Right cardiac atrium (tissue), 5 donors: ENCODE measurements at regions not wholly inside any gene's neighbourhood (a gene's known extent, or its start where the extent isn't known, plus 50 kb on each side); places are given as distances from the start of the nearest gene placed in this dataset.

Experiments
- ATAC-seq, 2 donors: fragments of 200-7000 bp; cut with Tn5 transposase; one replicate each; pipeline versions ENCODE4 v1.8.0 to v1.9.1; 2020; ENCODE audit warnings: moderate library complexity in 2 of 2, mild to moderate bottlenecking in 1 of 2
- DNase-seq, 3 donors: peaks; one replicate each; pipeline ENCODE4 v3.0.0-alpha.2; 2020
- H3K27ac ChIP-seq: one replicate; pipeline ENCODE4 v1.5.1; 2013; ENCODE audit warnings: mild to moderate bottlenecking, low read length, control low read depth, moderate library complexity
- H3K27me3 ChIP-seq: one replicate; pipeline ENCODE4 v1.6.1; 2013; ENCODE audit not compliant: control insufficient read depth, insufficient read depth
- H3K4me1 ChIP-seq: one replicate; pipeline ENCODE4 v1.6.1; 2013; ENCODE audit warnings: low read length; ENCODE audit not compliant: control insufficient read depth, insufficient read depth
- H3K4me3 ChIP-seq: one replicate; pipeline ENCODE4 v1.5.1; 2013; ENCODE audit warnings: low read length, control low read depth
- H3K9me3 ChIP-seq: one replicate; pipeline ENCODE4 v1.6.1; 2013; ENCODE audit warnings: low read length; ENCODE audit not compliant: control insufficient read depth
- WGBS: extraction: QIAGEN DNeasy Blood & Tissue Kit; methylation state at CpG from one replicate; pipeline ENCODE4 v1.1.7; 2013; 5-methylcytosine and 5-hydroxymethylcytosine counted together
- intact Hi-C, 4 donors: fragments of 100-400 bp; cut with DNase I; formaldehyde crosslinking; loops; one replicate each; pipeline versions ENCODE4 v1.11.0 to v1.14.0; 2022 to 2023
- donor health status: healthy with polysubstance abuse.
- donor health status: DM: no; HTN: yes; CAD: no.
- donor health status: DM: no; HTN: no; CAD: no.
- donor health status: DM: no; HTN: yes; CAD: no; lungs with severe emphysema.
- donor health status: DM: yes; HTN: yes; CAD: no.

DNA sequence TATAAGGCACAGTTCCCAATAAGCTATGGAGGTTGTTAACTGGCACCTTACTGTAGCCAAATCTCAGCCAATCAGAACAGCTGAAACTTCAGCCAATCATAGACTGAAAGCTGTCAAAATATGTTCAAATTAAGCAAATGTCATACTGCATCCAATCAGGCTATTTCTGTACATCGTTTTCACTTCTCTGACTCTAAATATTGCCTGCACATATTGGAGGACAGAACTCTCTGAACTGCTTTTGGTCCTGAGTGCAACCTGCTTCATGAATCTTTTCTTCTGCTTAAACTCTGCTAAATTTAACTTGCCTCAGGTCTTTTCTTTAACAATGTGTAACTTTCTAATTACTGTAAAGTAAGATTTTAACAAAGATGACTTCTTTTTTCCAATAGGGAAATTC is 1198.9 kb upstream of the PCDH7 start:
- intact Hi-C loops = no loop called here

DNA sequence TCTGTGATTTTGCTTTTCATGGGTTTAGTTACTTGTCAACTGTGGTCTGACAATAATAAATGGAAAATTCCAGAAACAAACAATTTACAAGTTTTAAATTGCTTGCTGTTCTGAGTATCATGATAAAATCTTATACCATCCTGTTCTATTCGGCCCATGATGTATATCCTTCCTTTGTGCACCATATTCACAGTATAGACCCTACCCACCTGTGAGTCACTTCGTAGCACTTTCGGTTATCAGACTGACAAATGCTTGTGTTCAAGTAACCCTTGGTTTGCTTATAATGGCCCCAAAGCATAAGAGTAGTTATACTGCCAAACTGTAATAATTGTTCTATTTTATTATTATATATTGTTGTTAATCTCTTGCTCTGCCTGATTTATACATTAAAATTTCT is 1183.4 kb upstream of the PCDH7 start:
- intact Hi-C loops = no loop called here
- Histone ChIP-seq H3K4me3 (no peak overlapping the region), H3K4me1 (no peaks in the 10 kb centered on the region), H3K27me3 (no peaks in the 10 kb centered on the region), H3K9me3 (no peaks in the 10 kb centered on the region), H3K27ac (no peak overlapping the region)
- no peak for ATAC-seq
- 65% methylated on average over 3 of the region's 3 CpGs for WGBS
- DNase-seq = no peak

More for the DNA sequence above, 1198.9 kb upstream of the PCDH7 start:
- 75% methylated on average over 1 of the region's 1 CpG for WGBS
- H3K27ac ChIP-seq = no peak overlapping the region
- H3K4me3 ChIP-seq = no peak overlapping the region
- no peaks in the 10 kb centered on the region for H3K4me1 ChIP-seq
- H3K27me3 ChIP-seq = no peaks in the 10 kb centered on the region
- H3K9me3 ChIP-seq = no peaks in the 10 kb centered on the region
- no peak for ATAC-seq
- no peak for DNase-seq

DNA sequence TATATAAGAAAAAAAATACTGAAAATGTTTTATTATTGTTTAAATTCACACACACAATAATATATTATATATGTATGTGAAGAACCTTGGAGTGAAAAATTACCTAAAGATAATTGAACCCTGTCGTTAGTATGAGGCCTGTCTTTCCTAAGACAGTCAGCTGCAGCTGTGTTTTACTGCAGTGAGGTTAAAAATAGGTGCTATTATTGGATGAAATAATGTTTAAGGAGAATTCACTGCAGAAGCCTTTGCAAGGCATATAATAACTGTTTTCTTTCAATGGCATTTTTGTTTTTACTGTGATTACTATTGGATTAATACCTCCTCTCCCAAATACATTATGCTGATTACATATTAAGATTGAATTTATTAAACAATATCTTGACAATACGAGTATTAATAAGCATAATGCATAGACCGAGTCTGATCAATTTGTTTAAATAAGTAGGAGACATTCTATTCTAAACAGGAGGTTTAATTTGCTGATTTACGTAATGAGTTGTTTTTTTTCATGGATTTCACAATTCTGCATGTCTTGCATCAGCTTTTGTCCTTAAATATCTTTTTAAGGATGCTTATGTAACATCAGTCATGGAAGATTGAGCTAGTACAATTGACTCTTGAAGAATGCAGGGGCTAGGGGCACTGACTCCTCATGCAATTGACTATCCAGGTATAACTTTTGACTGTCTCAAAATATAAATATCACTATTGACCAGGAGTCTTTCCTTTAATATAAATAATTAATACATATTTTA is 1181.1 kb upstream of the PCDH7 start:
- DNase-seq = no peak
- intact Hi-C loops = no loop called here
- no peak overlapping the region for H3K27ac ChIP-seq
- no peaks in the 10 kb centered on the region for H3K9me3 ChIP-seq
- H3K4me1 ChIP-seq = no peaks in the 10 kb centered on the region
- WGBS = 68% methylated on average over 4 of the region's 4 CpGs
- ATAC-seq = no peak
- no peak overlapping the region for H3K4me3 ChIP-seq
- no peaks in the 10 kb centered on the region for H3K27me3 ChIP-seq

DNA sequence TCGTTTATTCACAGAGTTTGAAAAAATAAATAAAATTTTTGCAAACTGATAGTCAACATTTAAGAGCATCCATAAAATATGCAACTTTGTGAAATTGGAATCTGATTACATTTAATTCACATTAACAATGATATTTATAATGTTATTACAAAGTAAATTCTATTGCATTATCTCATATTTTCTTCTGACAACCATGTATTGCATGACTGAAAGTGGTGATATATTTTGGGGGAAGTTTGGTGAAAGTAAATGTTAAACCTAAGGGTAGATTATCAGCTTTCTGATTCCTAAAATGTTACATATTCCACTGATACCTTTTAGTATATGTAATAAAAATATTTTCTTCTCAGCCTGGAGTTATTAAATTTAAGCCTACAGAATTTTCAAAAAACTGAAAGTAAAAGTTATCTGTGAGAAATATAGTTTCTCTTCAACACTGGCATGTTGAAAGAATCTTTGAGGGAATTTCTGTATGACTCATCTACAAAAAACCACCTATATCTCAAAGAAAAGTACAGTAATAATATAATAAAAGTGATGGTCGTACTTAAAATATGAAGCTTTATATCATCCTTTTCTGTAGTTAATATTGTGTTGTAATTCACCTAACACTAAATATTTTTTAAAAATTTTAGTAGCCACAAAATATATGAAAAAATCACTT is 1179.6 kb upstream of the PCDH7 start:
- DNase-seq (no peak), ATAC-seq (no peak)
- Histone ChIP-seq H3K27ac (no peak overlapping the region), H3K4me3 (no peak overlapping the region), H3K27me3 (no peaks in the 10 kb centered on the region), H3K9me3 (no peaks in the 10 kb centered on the region), H3K4me1 (no peaks in the 10 kb centered on the region)
- intact Hi-C loops = no loop called here
- WGBS = 70% methylated on average over 2 of the region's 2 CpGs

DNA sequence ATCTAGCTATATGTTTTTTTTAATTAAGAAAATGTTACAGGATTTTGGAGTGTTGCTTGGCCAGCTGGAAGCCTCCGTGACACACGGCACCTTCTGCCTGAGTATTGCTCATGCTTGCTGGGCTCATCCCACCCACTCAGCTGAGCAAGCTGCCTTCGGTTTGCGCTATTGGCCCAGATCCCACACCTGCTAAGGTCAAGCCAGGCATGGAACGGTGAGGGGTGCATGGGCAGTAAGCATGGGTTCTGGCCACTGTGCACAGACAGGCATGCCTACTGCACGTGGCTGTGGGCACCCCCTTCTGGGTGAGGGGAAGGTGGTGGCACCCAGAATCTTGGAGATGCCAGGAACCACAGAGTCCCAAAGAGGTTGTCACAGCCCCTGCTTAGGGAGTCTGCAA is 1178.4 kb upstream of the PCDH7 start:
- ATAC-seq (no peak), DNase-seq (peak in 1 of 3 donors; percentile 36)
- no peaks in the 10 kb centered on the region for H3K4me1 ChIP-seq
- no peak overlapping the region for H3K4me3 ChIP-seq
- no peaks in the 10 kb centered on the region for H3K27me3 ChIP-seq
- 90% methylated on average over 6 of the region's 6 CpGs for WGBS
- H3K27ac ChIP-seq = no peak overlapping the region
- intact Hi-C loops = no loop called here
- no peaks in the 10 kb centered on the region for H3K9me3 ChIP-seq

DNA sequence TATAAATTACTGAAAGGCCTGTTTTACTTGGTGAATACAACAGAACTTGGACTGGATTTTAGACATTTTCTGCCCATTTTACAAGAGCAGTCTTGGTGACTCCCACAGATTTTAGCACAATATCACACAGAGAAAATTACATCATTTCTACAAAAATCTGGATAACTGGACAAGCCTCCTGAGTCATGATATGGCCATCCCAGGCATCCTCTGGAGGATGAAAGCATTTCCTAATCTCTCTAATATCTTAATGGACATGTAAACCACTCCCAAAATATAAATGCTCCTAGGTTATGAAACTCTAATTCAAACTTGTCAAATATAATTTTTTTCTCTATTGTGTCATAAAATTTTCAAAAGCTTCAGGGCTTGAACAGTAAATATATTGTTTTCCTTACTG is 1170.8 kb upstream of the PCDH7 start:
- H3K4me3 ChIP-seq = no peak overlapping the region
- H3K27me3 ChIP-seq = no peaks in the 10 kb centered on the region
- intact Hi-C loops = no loop called here
- ATAC-seq (no peak), DNase-seq (no peak)
- H3K27ac ChIP-seq = no peak overlapping the region
- H3K9me3 ChIP-seq = no peaks in the 10 kb centered on the region
- no peaks in the 10 kb centered on the region for H3K4me1 ChIP-seq

DNA sequence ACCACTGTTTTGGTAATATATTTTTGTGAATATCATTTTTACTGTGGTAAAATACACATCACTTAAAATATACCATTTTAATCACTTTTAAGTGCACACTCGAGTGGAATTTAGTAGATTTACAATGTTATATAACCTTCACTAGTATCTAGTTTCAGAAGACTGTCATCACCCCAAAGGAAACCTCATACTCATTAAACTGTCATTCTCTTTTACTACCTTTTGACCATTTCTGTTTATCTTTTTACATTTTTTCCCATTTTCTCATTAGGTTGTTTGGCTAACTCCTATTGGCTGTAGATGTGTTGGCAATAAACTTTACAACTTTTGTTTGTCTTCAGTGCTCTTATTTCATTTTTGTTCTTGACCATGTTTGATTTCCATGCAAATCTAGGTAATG is 1168.3 kb upstream of the PCDH7 start:
- H3K4me1 ChIP-seq = no peaks in the 10 kb centered on the region

DNA sequence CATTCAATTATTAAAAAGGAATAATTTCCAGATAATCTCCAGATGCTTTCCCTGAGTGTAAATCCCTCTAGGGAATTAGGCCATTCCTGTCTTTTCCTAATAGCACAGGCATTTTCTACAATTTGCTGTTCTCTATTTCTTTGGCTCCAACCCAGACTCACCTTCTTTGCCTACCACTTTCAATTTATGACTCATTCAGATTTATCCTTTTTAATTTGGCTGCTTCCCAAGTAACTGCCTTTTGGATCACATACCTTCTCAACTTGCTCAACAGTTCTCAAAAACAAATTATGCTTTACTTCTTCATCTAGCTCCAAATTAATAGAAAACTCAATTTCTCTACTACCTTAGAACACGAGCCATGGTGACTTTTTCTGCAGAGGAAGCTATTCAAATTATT is 1166.3 kb upstream of the PCDH7 start:
- Histone ChIP-seq H3K4me3 (no peak overlapping the region), H3K4me1 (no peaks in the 10 kb centered on the region), H3K27me3 (no peaks in the 10 kb centered on the region), H3K27ac (no peak overlapping the region), H3K9me3 (no peaks in the 10 kb centered on the region)
- no peak for ATAC-seq
- WGBS = 71% methylated on average over 1 of the region's 1 CpG
- no peak for DNase-seq
- intact Hi-C loops = no loop called here

More for the DNA sequence above, 1168.3 kb upstream of the PCDH7 start:
- 81% methylated on average over 1 of the region's 1 CpG for WGBS
- no peak for DNase-seq
- intact Hi-C loops = no loop called here
- Histone ChIP-seq H3K27me3 (no peaks in the 10 kb centered on the region), H3K9me3 (no peaks in the 10 kb centered on the region), H3K27ac (no peak overlapping the region), H3K4me3 (no peak overlapping the region)
- ATAC-seq = no peak

DNA sequence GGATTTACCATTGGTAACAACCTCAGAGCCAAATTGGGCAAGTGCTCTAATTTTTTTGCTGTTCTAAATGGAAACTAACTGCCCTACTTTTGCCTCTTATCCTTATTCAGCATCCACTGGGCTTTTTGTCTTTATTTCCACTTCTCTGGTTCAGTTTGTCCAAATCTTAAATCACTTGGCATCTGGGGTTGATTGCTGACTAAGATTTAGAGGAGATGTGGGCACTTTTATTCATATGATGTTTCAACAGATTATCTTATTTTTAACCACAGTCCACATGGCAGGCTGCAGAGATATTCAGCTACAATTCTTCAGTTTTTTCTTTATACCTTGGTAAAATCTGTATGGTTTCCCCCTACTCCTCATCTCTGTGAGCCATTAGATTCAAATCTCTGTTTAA is 1161.4 kb upstream of the PCDH7 start:
- Histone ChIP-seq H3K9me3 (no peaks in the 10 kb centered on the region), H3K27me3 (no peaks in the 10 kb centered on the region), H3K27ac (no peak overlapping the region), H3K4me3 (no peak overlapping the region), H3K4me1 (no peaks in the 10 kb centered on the region)
- no peak for DNase-seq
- no peak for ATAC-seq
- intact Hi-C loops = no loop called here

DNA sequence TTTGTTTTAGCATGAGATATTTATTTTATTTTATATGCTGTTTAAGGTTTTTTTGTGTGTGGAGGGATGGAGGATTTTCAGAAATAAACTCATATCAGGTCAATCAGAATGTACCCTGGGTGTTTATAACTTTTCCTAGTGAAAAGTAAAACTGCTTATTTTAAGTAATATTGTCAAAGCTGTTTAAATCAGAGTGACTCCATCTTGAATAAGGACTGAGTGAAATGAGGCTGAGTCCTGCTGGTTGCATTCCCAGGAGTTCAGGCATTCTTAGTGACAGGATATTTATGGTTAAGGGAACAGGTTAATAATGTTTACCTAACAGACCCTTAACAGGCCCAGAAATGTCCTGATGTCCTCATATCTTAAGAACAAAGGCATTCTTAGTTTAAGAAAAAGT is 1160.9 kb upstream of the PCDH7 start:
- DNase-seq (no peak), ATAC-seq (no peak)
- Histone ChIP-seq H3K27ac (no peak overlapping the region), H3K4me3 (no peak overlapping the region), H3K4me1 (no peaks in the 10 kb centered on the region), H3K9me3 (no peaks in the 10 kb centered on the region), H3K27me3 (no peaks in the 10 kb centered on the region)
- intact Hi-C loops = no loop called here

DNA sequence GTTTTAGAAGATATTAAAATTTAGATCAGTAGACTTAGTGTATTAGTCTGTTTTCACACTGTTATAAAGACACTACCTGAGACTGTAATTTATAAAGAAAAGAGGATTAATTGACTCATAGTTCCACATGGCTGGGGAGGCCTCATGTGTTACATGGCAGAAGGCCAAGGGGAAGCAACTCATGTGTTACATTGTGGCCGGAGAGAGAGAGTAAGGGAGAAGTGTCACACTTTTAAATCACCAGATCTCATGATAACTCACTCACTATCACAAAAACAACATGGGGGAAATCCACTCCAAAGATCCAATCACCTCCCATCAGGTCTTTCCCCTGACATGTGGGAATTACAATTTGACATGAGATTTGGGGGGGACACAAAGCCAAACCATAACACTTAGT is 1159.7 kb upstream of the PCDH7 start:
- DNase-seq (no peak), ATAC-seq (no peak)
- Histone ChIP-seq H3K4me3 (no peak overlapping the region), H3K27me3 (no peaks in the 10 kb centered on the region), H3K4me1 (no peaks in the 10 kb centered on the region), H3K27ac (no peak overlapping the region), H3K9me3 (no peaks in the 10 kb centered on the region)
- intact Hi-C loops = no loop called here
- WGBS = 54% methylated on average over 1 of the region's 1 CpG

DNA sequence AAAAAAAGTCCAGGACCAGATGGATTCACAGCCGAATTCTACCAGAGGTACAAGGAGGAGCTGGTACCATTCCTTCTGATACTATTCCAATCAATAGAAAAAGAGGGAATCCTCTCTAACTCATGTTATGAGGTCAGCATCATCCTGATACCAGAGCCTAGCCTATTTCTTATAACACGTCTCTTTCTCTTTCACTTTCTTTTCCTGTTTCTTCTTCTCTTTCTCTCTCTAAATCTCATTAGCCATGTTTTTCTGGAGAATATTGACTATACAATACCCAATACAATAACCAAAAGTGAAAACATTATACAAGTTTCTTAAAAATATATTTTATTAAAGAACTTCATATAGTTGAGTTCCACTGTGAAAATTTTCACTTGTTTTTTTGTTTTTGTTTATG is 1154.9 kb upstream of the PCDH7 start:
- H3K9me3 ChIP-seq = no peaks in the 10 kb centered on the region
- no peak overlapping the region for H3K27ac ChIP-seq
- H3K4me1 ChIP-seq = no peaks in the 10 kb centered on the region
- intact Hi-C loops = no loop called here
- whole genome bisulfite sequencing = 62% methylated on average over 2 of the region's 2 CpGs
- H3K27me3 ChIP-seq = no peaks in the 10 kb centered on the region
- no peak for ATAC-seq
- DNase-seq = no peak
- H3K4me3 ChIP-seq = no peak overlapping the region
